ENCODE measurements at regions not wholly inside any gene's neighbourhood (a gene's known extent, or its start where the extent isn't known, plus 50 kb on each side); places are given as distances from the start of the nearest gene placed in this dataset.

DNA sequence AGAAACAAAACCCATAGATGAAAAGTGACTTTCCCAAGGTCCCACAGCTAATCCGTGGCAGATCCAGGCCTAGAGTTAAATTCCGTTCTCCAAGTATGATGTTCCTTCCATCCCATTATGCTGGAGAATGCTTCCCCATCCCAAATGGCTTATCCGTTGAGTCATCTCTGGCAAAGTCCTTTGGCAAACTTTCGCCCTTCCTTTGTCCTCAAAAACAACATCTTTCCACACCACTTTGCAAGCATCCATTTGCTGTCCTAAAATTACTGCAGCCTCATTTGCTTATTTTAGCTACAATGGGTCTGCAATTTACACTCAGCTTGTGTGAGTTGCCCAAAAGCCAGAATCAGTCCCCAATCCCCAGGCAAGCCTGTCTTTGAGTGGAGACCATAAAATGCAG, 304.0 kb upstream of the TLE3 start:
- TF ChIP-seq, protein P1, sequence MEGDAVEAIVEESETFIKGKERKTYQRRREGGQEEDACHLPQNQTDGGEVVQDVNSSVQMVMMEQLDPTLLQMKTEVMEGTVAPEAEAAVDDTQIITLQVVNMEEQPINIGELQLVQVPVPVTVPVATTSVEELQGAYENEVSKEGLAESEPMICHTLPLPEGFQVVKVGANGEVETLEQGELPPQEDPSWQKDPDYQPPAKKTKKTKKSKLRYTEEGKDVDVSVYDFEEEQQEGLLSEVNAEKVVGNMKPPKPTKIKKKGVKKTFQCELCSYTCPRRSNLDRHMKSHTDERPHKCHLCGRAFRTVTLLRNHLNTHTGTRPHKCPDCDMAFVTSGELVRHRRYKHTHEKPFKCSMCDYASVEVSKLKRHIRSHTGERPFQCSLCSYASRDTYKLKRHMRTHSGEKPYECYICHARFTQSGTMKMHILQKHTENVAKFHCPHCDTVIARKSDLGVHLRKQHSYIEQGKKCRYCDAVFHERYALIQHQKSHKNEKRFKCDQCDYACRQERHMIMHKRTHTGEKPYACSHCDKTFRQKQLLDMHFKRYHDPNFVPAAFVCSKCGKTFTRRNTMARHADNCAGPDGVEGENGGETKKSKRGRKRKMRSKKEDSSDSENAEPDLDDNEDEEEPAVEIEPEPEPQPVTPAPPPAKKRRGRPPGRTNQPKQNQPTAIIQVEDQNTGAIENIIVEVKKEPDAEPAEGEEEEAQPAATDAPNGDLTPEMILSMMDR (IDR thresholded peaks at IDR 0.05; ENCODE audit: borderline replicate concordance) = no peak
- Histone ChIP-seq H3K4me1 (no peaks in the 10 kb centered on the region), H3K27ac (replicated peaks) (no peak overlapping the region), H3K27me3 (ENCODE audit: low read depth) (peaks cover 61% of the 10 kb centered on the region), H3K36me3 (no peaks in the 10 kb centered on the region), H3K9me3 (replicated peaks) (peaks cover 10% of the 10 kb centered on the region), H3K4me3 (no peak overlapping the region)
- no peak for DNase-seq
- intact Hi-C loops (cut with micrococcal nuclease) = no loop called here

DNA sequence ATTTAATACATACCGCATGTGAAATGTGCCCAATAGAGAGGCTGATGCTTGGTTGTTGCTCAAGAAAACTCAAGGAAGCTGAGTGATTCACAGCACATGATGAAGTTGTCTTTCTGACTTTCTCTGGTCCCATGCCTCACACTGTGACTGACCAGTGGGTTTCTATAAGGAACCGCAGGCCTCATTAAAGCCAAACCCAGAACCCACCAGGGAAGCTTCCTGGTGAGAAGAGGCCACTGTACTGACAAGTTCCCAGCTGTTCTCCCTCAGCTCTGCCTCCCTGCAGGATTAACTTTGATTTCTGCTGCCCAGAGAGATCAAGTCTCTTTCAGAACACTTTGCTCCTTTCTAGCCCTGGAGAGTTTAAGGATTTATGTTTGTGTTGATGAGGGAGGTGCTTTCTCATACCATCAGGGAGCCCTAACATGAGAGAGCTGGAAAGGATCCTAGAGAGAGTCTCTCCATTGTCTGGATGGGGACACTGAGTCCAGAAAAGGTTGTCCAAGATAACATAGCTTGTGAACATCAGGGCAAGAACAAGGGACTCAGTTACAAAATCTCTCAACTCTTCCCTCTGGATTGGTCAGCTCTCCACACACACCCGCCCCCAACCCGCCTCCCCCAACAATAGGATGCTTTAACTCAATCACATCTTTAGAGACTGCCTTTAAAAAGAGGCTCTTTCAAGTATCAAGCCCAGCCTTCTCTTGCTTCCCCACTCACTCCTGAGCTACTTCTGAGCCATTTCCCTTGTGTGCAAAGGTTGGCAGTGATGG, 303.2 kb upstream of the TLE3 start:
- peaks cover 61% of the 10 kb centered on the region for H3K27me3 ChIP-seq (ENCODE audit: low read depth)

DNA sequence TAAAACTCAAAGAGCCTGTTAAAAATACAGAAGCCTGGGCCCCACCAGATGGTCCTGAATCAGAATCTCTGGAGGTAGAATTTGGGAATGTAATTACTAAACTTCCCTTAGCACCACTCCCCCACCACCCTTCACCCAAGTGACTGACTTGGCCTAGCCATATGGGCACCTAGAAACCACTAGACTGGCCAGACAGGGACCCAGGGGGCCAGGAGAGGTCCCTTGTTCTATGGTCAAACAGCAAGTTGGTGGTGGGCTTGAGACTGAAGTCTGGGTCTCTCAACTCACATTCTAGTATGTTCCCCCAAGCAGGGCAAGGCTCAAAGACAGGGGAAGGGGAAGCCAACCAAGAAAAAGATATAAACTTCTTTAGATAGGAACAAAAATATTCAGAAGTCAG, 301.5 kb upstream of the TLE3 start:
- no peaks in the 10 kb centered on the region for H3K9me3 ChIP-seq (replicated peaks)
- H3K36me3 ChIP-seq = no peaks in the 10 kb centered on the region
- intact Hi-C loops (cut with micrococcal nuclease) = no loop called here
- H3K4me1 ChIP-seq = no peaks in the 10 kb centered on the region
- no peak overlapping the region for H3K27ac ChIP-seq (replicated peaks)
- no peak overlapping the region for H3K4me3 ChIP-seq
- DNase-seq = no peak
- peaks cover 70% of the 10 kb centered on the region for H3K27me3 ChIP-seq (ENCODE audit: low read depth)
- TF ChIP-seq, protein P1 (IDR thresholded peaks at IDR 0.05; ENCODE audit: borderline replicate concordance) = no peak

More for the DNA sequence above, 303.2 kb upstream of the TLE3 start:
- TF ChIP-seq, protein P1 (IDR thresholded peaks at IDR 0.05; ENCODE audit: borderline replicate concordance) = no peak
- H3K9me3 ChIP-seq (replicated peaks) = peaks cover 5% of the 10 kb centered on the region
- H3K36me3 ChIP-seq = no peaks in the 10 kb centered on the region
- no peak overlapping the region for H3K27ac ChIP-seq (replicated peaks)
- DNase-seq = no peak
- intact Hi-C loops (cut with micrococcal nuclease) = no loop called here
- H3K4me1 ChIP-seq = no peaks in the 10 kb centered on the region
- no peak overlapping the region for H3K4me3 ChIP-seq

DNA sequence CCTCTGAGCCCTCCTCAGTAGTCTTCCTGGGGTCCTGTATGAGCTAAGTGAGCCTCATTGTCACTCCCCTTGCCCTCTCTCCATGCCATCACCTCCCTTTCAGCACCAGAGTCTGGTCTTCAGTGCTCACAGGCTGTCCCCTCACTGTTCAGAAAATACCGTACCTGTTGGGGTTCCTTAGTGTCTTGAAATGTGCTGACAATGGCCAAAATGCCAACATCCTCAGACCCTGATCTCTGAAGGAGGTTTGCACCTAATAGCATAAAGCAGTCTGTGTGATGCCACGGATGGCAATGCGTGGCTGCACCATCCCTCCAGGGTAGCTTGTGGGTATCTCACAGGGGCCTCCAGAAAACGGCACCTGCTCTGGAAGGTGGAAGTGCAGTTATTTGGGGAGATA, 301.0 kb upstream of the TLE3 start:
- TF ChIP-seq, protein P1 (IDR thresholded peaks at IDR 0.05; ENCODE audit: borderline replicate concordance) = no peak
- H3K36me3 ChIP-seq = no peaks in the 10 kb centered on the region
- H3K9me3 ChIP-seq (replicated peaks) = no peaks in the 10 kb centered on the region
- H3K27ac ChIP-seq (replicated peaks) = no peak overlapping the region
- H3K27me3 ChIP-seq (ENCODE audit: low read depth) = peaks cover 70% of the 10 kb centered on the region
- H3K4me3 ChIP-seq = no peak overlapping the region
- intact Hi-C loops (cut with micrococcal nuclease) = no loop called here
- H3K4me1 ChIP-seq = no peaks in the 10 kb centered on the region
- no peak for DNase-seq

DNA sequence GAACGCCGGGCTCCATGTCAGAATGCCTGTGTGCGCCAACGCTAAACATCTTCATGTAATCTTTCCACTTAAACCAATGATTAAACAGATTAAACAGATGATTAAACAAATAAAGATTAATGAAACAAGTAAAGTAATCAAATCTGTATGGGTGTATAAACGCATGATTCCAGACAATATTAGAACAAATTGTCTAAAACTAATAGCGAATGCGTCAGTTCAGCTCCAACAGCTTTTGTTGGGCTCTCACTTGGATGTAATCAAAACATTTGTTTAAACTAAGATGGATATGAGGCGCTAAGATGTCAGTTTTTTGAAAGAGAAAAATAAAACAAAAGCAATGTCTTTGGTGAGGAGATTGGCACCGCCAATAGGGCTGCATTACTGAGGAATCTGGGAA, 299.1 kb upstream of the TLE3 start:
- Histone ChIP-seq H3K4me3 (no peak overlapping the region), H3K27me3 (ENCODE audit: low read depth) (peaks cover 68% of the 10 kb centered on the region), H3K27ac (replicated peaks) (no peak overlapping the region), H3K4me1 (no peaks in the 10 kb centered on the region), H3K36me3 (no peaks in the 10 kb centered on the region), H3K9me3 (replicated peaks) (no peaks in the 10 kb centered on the region)
- TF ChIP-seq, protein P1 (IDR thresholded peaks at IDR 0.05; ENCODE audit: borderline replicate concordance) = no peak
- intact Hi-C loops (cut with micrococcal nuclease) = no loop called here
- DNase-seq = no peak

All from left ventricle myocardium inferior (tissue), 1 donor.